ENCODE measurements at regions not wholly inside any gene's neighbourhood (a gene's known extent, or its start where the extent isn't known, plus 50 kb on each side); places are given as distances from the start of the nearest gene placed in this dataset.

GRCh38 chr7:142385491-142386340 is 127.9 kb upstream of the PRSS58 start:
- DNase-seq = peak; percentile 2

GRCh38 chr7:142384493-142384922 is 126.7 kb upstream of the PRSS58 start:
- DNase-seq = no peak

- DNase-seq = no peak
Observed at GRCh38 chr7:142383841-142384492, 126.1 kb upstream of the PRSS58 start.

DNA sequence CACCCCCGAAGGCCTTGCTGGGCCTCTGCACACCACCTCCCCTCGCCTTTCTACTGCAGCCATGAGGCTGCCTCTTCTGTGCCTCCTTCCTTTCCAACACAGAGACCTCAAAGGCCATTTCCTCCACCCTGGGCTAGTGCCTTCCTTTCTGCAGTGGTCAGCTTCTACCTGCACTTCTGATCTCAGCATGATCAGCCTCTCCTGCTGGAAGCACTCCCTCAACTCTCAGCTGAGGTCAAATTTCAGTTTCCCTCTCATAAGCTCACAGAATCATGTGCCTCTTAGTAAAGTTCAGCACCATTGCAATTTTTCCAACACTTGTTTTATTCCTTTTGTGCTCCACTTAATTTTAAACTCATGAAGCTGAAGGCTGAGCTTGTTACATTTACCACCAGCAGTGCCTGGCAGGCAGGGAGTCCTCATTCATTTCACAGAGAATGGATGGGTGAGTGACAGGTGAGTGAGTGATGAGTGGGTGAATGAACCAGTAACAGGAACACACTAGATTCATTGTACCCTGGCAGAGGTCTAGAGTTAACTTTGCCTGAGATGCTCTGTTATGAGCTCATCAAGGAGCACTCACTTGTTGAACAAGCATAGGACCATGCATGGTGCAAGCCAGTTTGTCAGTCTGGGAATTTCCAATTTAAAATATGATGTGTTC is 124.0 kb upstream of the PRSS58 start:
- no peak for DNase-seq

DNA sequence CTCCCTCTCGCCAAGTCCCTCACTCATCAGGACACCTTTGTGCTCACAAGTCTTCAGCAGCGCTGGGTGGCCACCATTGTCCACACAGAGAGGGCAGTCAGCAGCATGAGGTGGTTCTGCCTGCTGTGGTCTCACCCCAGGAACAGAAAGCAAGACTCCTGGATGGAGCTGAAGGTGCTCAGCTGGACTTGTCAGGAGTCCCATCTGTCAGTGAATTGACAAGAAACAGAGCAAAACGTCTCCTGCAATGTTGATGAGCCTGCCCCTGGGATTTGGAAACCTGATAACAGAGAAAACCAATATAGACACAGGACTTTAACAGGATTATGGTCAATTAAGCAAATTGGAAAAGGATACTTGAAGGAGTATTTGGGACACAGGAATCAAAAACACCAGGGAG is 122.2 kb upstream of the PRSS58 start:
- no peak for DNase-seq

GRCh38 chr7:142379201-142379885 is 121.5 kb upstream of the PRSS58 start:
- no peak for DNase-seq

GRCh38 chr7:142377567-142377966 is 119.7 kb upstream of the PRSS58 start:
- no peak for DNase-seq

GRCh38 chr7:142376356-142376997 is 118.6 kb upstream of the PRSS58 start:
- no peak for DNase-seq

DNA sequence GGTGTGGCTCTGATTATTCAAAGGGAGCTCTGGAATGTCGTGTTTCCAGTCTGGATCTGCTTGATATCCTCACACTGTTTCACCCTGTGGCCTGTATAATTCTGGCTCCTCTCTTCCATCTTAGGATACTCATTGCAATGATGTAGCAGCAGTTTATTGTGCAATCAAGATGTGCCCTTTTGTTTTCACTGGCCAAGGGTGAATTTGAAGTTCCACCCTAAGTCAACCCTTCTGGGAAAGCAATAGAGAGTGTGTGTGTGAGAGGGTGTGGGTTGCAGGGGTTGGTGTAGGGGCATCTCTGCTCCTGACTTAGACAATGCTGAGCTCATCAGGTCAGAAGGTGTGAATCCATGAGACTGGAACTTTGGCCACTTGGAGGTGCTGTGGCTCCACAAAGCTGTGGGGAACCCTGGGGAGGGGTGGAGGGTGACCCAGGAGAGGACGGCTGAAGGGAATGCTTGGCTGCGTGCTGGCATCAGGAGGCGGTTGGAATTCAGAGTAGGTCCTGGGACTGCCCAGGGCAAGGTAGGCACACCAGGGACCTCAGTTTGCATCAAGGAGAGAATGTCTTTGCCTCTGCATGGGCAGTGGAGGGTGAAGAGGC is 118.0 kb upstream of the PRSS58 start:
- no peak for DNase-seq

DNA sequence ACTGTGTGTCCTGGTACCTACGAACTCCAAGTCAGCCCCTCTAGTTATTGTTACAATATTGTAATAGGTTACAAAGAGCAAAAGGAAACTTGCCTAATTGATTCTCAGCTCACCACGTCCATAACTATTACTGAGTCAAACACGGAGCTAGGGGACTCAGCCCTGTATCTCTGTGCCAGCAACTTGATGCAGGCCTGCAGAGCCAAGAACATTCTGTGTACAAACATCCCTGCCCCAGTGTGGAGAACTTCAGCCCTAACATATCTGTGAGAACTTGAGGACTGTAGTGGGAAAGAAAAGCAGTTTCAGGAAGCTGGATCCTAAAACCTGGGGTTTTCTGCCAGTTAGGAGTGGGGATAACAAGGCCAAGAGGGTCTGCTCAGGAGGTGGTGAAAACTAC is 114.9 kb upstream of the PRSS58 start:
- no peak for DNase-seq

- no peak for DNase-seq
Observed at GRCh38 chr7:142371586-142372377, 113.9 kb upstream of the PRSS58 start.

- no peak for DNase-seq
Observed at GRCh38 chr7:142365410-142365842, 107.6 kb upstream of the PRSS58 start.

DNA sequence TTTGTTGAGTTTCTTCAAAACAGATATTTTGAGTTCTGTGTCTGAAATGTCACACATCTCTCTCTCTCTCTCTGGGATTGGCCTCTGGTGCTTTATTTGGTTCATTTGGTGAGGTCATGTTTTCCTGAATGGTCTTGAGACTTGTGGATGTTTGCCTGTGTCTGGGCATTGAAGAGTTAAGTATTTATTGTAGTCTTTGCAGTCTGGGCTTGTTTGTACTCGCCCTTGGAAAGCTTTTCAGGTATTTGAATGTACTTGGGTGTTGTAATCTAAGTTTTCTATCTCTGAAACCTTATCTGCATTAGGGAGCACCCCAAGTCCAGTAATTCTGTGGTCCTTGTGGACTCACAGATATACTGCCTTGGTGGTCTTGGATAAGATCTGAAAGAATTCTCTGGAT is 106.7 kb upstream of the PRSS58 start:
- DNase-seq = no peak

DNA sequence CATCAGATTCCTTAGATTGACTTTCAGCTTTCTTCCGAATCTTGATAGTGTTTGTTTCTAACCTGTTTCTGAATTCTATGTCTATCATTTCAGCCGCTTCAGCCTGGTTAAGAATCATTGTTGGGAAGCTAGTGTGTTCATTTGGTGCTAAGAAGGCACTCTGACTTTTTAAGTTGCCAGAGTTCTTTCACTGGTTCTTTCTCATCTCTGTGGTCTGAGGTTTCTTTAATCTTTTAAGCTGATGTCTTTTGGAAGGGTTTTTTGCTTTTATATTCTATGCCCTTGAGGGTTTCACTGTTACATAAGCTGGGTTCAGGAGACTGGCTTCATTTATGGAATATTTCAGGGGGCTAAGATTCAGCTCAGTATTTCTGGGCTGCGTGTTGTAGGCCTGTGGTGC is 104.5 kb upstream of the PRSS58 start:
- DNase-seq = no peak

DNA sequence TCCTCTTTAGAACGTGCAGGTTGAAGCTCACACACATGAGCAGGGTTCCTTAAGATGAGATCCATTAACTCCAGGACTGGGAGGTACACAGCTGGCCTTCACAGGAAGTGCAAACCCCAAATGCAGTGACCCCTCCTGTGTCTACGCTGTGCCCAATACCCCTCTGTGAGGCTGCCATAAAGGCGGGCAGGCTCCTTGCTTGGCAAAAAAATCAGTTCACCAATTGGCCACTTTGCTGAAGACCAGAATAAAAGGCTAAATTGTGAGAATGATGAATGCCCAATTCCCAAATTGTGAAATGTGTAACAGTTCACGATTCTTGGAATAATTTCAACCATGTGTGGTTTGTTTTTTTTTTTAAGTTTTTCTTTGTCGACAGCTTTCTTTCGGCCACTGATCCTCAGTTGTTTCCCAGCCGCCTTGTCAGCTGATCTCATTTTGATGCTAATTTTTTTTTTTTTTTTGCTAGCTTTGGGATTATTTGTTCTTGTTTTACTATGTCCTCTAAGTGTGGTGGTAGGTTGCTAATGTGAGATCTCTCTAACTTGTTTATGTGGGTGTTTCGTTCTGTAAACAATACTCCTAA is 101.9 kb upstream of the PRSS58 start:
- no peak for DNase-seq

GRCh38 chr7:142357953-142358520 is 100.2 kb upstream of the PRSS58 start:
- DNase-seq = peak; percentile 27

GRCh38 chr7:142356166-142356565 is 98.3 kb upstream of the PRSS58 start:
- DNase-seq = peak; percentile 24

- no peak for DNase-seq
Observed at GRCh38 chr7:142355328-142355727, 97.5 kb upstream of the PRSS58 start.

GRCh38 chr7:142353147-142354060 is 95.5 kb upstream of the PRSS58 start:
- no peak for DNase-seq

- DNase-seq = no peak
Observed at GRCh38 chr7:142352543-142352942, 94.7 kb upstream of the PRSS58 start.
